RWPE2 (cell line): ENCODE measurements at regions not wholly inside any gene's neighbourhood (a gene's known extent, or its start where the extent isn't known, plus 50 kb on each side); places are given as distances from the start of the nearest gene placed in this dataset.

Source experiments
- ATAC-seq: fragments of 200-7000 bp; cut with Tn5 transposase; 3 replicates; pipeline ENCODE4 v1.9.1; 2021; ENCODE audit warnings: low read depth
- DNase-seq: peaks from one replicate; pipeline ENCODE4 v3.0.0-alpha.2; 2020; ENCODE audit warnings: low spot score
- H3K27ac ChIP-seq: fragments of 450-650 bp; 2 replicates; pipeline ENCODE4 v1.5.1; 2017; ENCODE audit warnings: mild to moderate bottlenecking; ENCODE audit not compliant: poor library complexity, severe bottlenecking
- H3K27me3 ChIP-seq: fragments of 250-450 bp; sonication (Bioruptor Pico); 2 replicates; pipeline ENCODE4 v1.5.1; 2021; ENCODE audit warnings: mild to moderate bottlenecking, moderate library complexity; ENCODE audit not compliant: insufficient read depth, poor library complexity, severe bottlenecking
- H3K36me3 ChIP-seq: fragments of 250-450 bp; sonication (Bioruptor Pico); 2 replicates; pipeline ENCODE4 v1.5.1; 2020; ENCODE audit warnings: low read depth, mild to moderate bottlenecking, moderate library complexity
- H3K4me1 ChIP-seq: fragments of 250-450 bp; sonication (Bioruptor Pico); 2 replicates; pipeline ENCODE4 v1.5.1; 2021; ENCODE audit warnings: mild to moderate bottlenecking, moderate library complexity; ENCODE audit not compliant: insufficient read depth, poor library complexity, severe bottlenecking
- H3K4me3 ChIP-seq: fragments of 250-450 bp; sonication (Bioruptor Pico); 2 replicates; pipeline ENCODE4 v1.5.1; 2021; ENCODE audit warnings: mild to moderate bottlenecking, moderate library complexity; ENCODE audit not compliant: severe bottlenecking
- H3K9me3 ChIP-seq: fragments of 250-450 bp; sonication (Bioruptor Pico); 2 replicates; pipeline ENCODE4 v1.5.1; 2021; ENCODE audit warnings: mild to moderate bottlenecking, moderate library complexity; ENCODE audit not compliant: severe bottlenecking
- TF ChIP-seq, protein P1 (sequence below): fragments of 450-650 bp; IDR thresholded peaks from one replicate; pipeline ENCODE4 v1.5.1; 2017; ENCODE audit warnings: mild to moderate bottlenecking, moderate library complexity; ENCODE audit not compliant: poor library complexity, severe bottlenecking

- Histone ChIP-seq H3K36me3 (no peaks in the 10 kb centered on the region), H3K9me3 (no peaks in the 10 kb centered on the region), H3K4me3 (no peak overlapping the region), H3K27ac (no peak overlapping the region), H3K4me1 (no peaks in the 10 kb centered on the region), H3K27me3 (no peaks in the 10 kb centered on the region)
- DNase-seq (no peak), ATAC-seq (no peak)
- TF ChIP-seq, protein P1, sequence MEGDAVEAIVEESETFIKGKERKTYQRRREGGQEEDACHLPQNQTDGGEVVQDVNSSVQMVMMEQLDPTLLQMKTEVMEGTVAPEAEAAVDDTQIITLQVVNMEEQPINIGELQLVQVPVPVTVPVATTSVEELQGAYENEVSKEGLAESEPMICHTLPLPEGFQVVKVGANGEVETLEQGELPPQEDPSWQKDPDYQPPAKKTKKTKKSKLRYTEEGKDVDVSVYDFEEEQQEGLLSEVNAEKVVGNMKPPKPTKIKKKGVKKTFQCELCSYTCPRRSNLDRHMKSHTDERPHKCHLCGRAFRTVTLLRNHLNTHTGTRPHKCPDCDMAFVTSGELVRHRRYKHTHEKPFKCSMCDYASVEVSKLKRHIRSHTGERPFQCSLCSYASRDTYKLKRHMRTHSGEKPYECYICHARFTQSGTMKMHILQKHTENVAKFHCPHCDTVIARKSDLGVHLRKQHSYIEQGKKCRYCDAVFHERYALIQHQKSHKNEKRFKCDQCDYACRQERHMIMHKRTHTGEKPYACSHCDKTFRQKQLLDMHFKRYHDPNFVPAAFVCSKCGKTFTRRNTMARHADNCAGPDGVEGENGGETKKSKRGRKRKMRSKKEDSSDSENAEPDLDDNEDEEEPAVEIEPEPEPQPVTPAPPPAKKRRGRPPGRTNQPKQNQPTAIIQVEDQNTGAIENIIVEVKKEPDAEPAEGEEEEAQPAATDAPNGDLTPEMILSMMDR, result no peak
These were observed 440.0 kb upstream of the ANO3 start for GRCh38 chr11:25891960-25892359.

DNA sequence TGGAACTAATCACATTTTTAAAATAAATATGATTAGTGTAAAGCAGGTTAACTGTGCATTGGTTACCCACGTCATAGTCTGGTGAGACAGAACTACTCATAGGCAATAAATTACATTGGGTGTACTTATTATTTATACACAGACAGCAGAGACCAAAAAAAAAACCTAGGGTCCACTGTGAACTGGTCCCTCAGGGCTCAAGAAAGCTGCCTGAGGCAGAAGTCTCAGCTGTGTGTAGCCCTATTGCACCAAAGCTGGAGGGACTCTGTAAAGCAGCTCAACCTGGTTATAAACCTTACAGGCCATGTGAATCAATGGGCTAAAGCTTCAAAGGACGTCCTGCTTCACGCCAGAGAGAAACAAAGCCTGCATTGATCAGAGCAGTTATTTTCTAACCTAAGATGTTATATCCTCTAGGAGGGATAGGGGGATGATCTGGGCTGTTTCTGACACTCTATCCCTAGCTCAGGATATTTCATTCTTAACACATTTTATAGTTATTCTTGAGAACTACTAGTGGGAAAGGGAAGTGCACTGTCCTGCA, 432.2 kb upstream of the ANO3 start:
- TF ChIP-seq, protein P1, result no peak
- ATAC-seq, result no peak
- H3K27me3 ChIP-seq, result no peaks in the 10 kb centered on the region
- H3K4me1 ChIP-seq, result no peaks in the 10 kb centered on the region
- no peaks in the 10 kb centered on the region for H3K9me3 ChIP-seq
- H3K27ac ChIP-seq, result no peak overlapping the region
- H3K4me3 ChIP-seq, result no peak overlapping the region
- no peak for DNase-seq
- H3K36me3 ChIP-seq, result no peaks in the 10 kb centered on the region

DNA sequence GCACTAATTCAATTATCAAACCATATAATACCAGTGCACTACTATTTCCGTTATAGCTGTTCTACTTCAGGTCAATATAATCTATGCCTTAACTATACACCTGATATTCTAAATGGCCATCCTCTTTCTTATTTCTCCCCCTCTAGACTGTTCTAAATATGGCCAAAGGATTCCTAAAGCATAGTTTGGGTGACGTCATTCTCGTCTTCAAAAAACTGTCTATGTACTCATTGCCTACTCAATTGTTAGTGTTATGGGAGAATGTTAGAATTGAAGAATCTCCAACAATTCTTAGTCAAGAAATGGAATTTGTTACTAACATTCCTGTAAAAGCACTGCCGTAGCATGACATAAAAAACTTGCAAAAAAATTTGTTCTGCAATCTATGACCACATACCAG, 431.1 kb upstream of the ANO3 start:
- Histone ChIP-seq H3K9me3 (no peaks in the 10 kb centered on the region), H3K4me1 (no peaks in the 10 kb centered on the region), H3K4me3 (no peak overlapping the region), H3K27ac (no peak overlapping the region), H3K36me3 (no peaks in the 10 kb centered on the region), H3K27me3 (no peaks in the 10 kb centered on the region)
- DNase-seq (no peak), ATAC-seq (no peak)
- TF ChIP-seq, protein P1, result no peak

- Histone ChIP-seq H3K27me3 (no peaks in the 10 kb centered on the region), H3K36me3 (no peaks in the 10 kb centered on the region), H3K27ac (no peak overlapping the region), H3K4me1 (no peaks in the 10 kb centered on the region), H3K9me3 (no peaks in the 10 kb centered on the region), H3K4me3 (no peak overlapping the region)
- ATAC-seq (no peak), DNase-seq (no peak)
- TF ChIP-seq, protein P1, result no peak
These were observed 430.5 kb upstream of the ANO3 start for GRCh38 chr11:25901415-25901814.

DNA sequence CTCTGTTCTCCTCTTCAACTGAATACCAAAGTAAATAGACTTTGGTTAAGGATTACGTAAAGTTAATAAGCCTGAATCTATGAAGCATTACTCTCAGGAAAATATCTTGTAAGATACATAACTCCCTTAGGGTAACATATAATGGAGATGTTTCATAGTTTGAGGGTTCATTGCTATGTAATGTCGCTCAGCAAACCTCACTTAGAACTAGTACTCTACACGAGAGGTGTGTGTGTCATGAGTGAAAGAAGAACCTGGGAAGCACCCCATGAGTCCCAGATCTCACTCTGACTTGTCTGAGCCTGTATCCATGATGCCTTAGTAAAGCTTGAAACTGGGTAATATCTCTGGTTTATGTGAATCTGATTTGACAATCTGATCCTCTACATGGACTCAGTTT, 429.5 kb upstream of the ANO3 start:
- Histone ChIP-seq H3K4me1 (no peaks in the 10 kb centered on the region), H3K9me3 (no peaks in the 10 kb centered on the region), H3K36me3 (no peaks in the 10 kb centered on the region), H3K27ac (no peak overlapping the region), H3K4me3 (no peak overlapping the region), H3K27me3 (no peaks in the 10 kb centered on the region)
- DNase-seq, result no peak
- TF ChIP-seq, protein P1, result no peak
- no peak for ATAC-seq
